ENCODE measurements at regions not wholly inside any gene's neighbourhood (a gene's known extent, or its start where the extent isn't known, plus 50 kb on each side); places are given as distances from the start of the nearest gene placed in this dataset.

- H3K4me1 ChIP-seq (replicated peaks; ENCODE audit: insufficient read depth): no peaks in the 10 kb centered on the region
- H2AFZ ChIP-seq: no peak overlapping the region
- no peak overlapping the region for H3K27ac ChIP-seq
- no peak overlapping the region for H3K4me3 ChIP-seq
- POLR2A ChIA-PET (ENCODE audit: unreplicated experiment): no interaction called here
- no peak for DNase-seq
- H3K36me3 ChIP-seq (ENCODE audit: low read depth): no peaks in the 10 kb centered on the region
- CTCF ChIA-PET: no interaction called here
- intact Hi-C loops (cut with micrococcal nuclease; ENCODE audit: unreplicated experiment): no loop called here
- BruUV-seq (replicated peaks): no TSS peak
- TF ChIP-seq EZH2 (IDR thresholded peaks at IDR 0.05; ENCODE audit: low read depth) (no peak), CTCF (conservative IDR thresholded peaks at IDR 0.05) (no peak)
- H3K79me2 ChIP-seq (ENCODE audit: low read depth): no peaks in the 10 kb centered on the region
- H3F3A ChIP-seq (ENCODE audit: insufficient read depth, low read depth): no peaks in the 10 kb centered on the region
- H3K9me3 ChIP-seq (ENCODE audit: insufficient read depth, low read depth): no peaks in the 10 kb centered on the region
- no peak overlapping the region for H3K4me2 ChIP-seq
- no peaks in the 10 kb centered on the region for H4K20me1 ChIP-seq (ENCODE audit: insufficient read depth)
- H3K9me2 ChIP-seq (ENCODE audit: insufficient read depth): no peaks in the 10 kb centered on the region
- H3K27me3 ChIP-seq (ENCODE audit: insufficient read depth, low read depth): no peaks in the 10 kb centered on the region
Observed at GRCh38 chr5:156232251-156232869, 94.6 kb upstream of the SGCD start.

- no peak overlapping the region for H2AFZ ChIP-seq
- intact Hi-C loops (cut with micrococcal nuclease; ENCODE audit: unreplicated experiment): no loop called here
- TF ChIP-seq CTCF (conservative IDR thresholded peaks at IDR 0.05): no peak
- no peak for TF ChIP-seq EZH2 (IDR thresholded peaks at IDR 0.05; ENCODE audit: low read depth)
- no peak overlapping the region for H3K4me2 ChIP-seq
- H3K4me1 ChIP-seq (replicated peaks; ENCODE audit: insufficient read depth): no peaks in the 10 kb centered on the region
- no peaks in the 10 kb centered on the region for H3K9me3 ChIP-seq (ENCODE audit: insufficient read depth, low read depth)
- no peak overlapping the region for H3K4me3 ChIP-seq
- no peaks in the 10 kb centered on the region for H3K9me2 ChIP-seq (ENCODE audit: insufficient read depth)
- no peaks in the 10 kb centered on the region for H3K27me3 ChIP-seq (ENCODE audit: insufficient read depth, low read depth)
- ChIA-PET POLR2A (ENCODE audit: unreplicated experiment) (no interaction called here), CTCF (no interaction called here)
- no peaks in the 10 kb centered on the region for H3K79me2 ChIP-seq (ENCODE audit: low read depth)
- H3K27ac ChIP-seq: no peak overlapping the region
- no peaks in the 10 kb centered on the region for H3F3A ChIP-seq (ENCODE audit: insufficient read depth, low read depth)
- no peak for DNase-seq
- BruUV-seq (replicated peaks): no TSS peak
- H3K36me3 ChIP-seq (ENCODE audit: low read depth): no peaks in the 10 kb centered on the region
- no peaks in the 10 kb centered on the region; the same call in 1 of the 2 replicates for H4K20me1 ChIP-seq (ENCODE audit: insufficient read depth)
Observed at GRCh38 chr5:156237361-156237760, 89.6 kb upstream of the SGCD start.

- Histone ChIP-seq H4K20me1 (ENCODE audit: insufficient read depth) (no peaks in the 10 kb centered on the region; the same call in 1 of the 2 replicates), H3K9me3 (ENCODE audit: insufficient read depth, low read depth) (no peaks in the 10 kb centered on the region), H3K36me3 (ENCODE audit: low read depth) (no peaks in the 10 kb centered on the region), H3F3A (ENCODE audit: insufficient read depth, low read depth) (no peaks in the 10 kb centered on the region), H3K4me1 (replicated peaks; ENCODE audit: insufficient read depth) (no peaks in the 10 kb centered on the region), H3K4me3 (no peak overlapping the region), H3K79me2 (ENCODE audit: low read depth) (no peaks in the 10 kb centered on the region), H3K4me2 (no peak overlapping the region), H2AFZ (no peak overlapping the region), H3K27me3 (ENCODE audit: insufficient read depth, low read depth) (no peaks in the 10 kb centered on the region), H3K27ac (no peak overlapping the region), H3K9me2 (ENCODE audit: insufficient read depth) (no peaks in the 10 kb centered on the region)
- no TSS peak for BruUV-seq (replicated peaks)
- DNase-seq: no peak
- ChIA-PET POLR2A (ENCODE audit: unreplicated experiment) (no interaction called here), CTCF (no interaction called here)
- intact Hi-C loops (cut with micrococcal nuclease; ENCODE audit: unreplicated experiment): no loop called here
- TF ChIP-seq EZH2 (IDR thresholded peaks at IDR 0.05; ENCODE audit: low read depth): no peak
- no peak for TF ChIP-seq CTCF (conservative IDR thresholded peaks at IDR 0.05)
Observed at GRCh38 chr5:156239800-156240199, 87.2 kb upstream of the SGCD start.

Data from PC-9 (cell line).